ENCODE measurements at regions not wholly inside any gene's neighbourhood (a gene's known extent, or its start where the extent isn't known, plus 50 kb on each side); places are given as distances from the start of the nearest gene placed in this dataset.

- ChIA-PET CTCF (no interaction called here), RAD21 (ENCODE audit: unreplicated experiment) (no interaction called here), SMC1A (ENCODE audit: uncharacterized antibody, unreplicated experiment) (interaction anchor here (0.8 kb wide), 1 partner anchor 10 kb away, joined by 3 read pairs; no protein-coding TSS in a partner anchor), POLR2A (no interaction called here)
- DNase-seq (ENCODE audit: low read depth, low spot score) (no peak), ATAC-seq (no peak), FAIRE-seq (no peak)
- H3K27me3 ChIP-seq (replicated peaks in 1 of 2; ENCODE audit: control insufficient read depth in 2 of 2, insufficient read depth in 2 of 2, low read length in 1 of 2) = no peaks in the 10 kb centered on the region
- H3K4me1 ChIP-seq (ENCODE audit: control insufficient read depth, insufficient read depth, low read length) = no peaks in the 10 kb centered on the region
- no peaks in the 10 kb centered on the region for H3K9me3 ChIP-seq (replicated peaks; ENCODE audit: control insufficient read depth, insufficient read depth, low read length)
- no peak overlapping the region for H3K4me2 ChIP-seq (ENCODE audit: control insufficient read depth, insufficient read depth)
- in situ Hi-C loops (cut with MboI) = no loop called here
- BruUV-seq (replicated peaks) = no TSS peak
- H2AFZ ChIP-seq (ENCODE audit: control insufficient read depth, low read depth, low read length) = no peak overlapping the region
- no peaks in the 10 kb centered on the region for H3K36me3 ChIP-seq (ENCODE audit: control insufficient read depth in 2 of 2, insufficient read depth in 2 of 2, low read length in 1 of 2)
- 0% methylated on average over 3 of the region's 3 CpGs for WGBS (ENCODE audit: insufficient coverage, insufficient replicate concordance, low lambda C conversion rate, missing lambda C conversion rate)
- H3K9ac ChIP-seq (ENCODE audit: control insufficient read depth, insufficient read depth, low read length) = no peak overlapping the region
- no peak overlapping the region for H3K27ac ChIP-seq (ENCODE audit: control insufficient read depth, insufficient read depth)
- TF ChIP-seq, protein P1, sequence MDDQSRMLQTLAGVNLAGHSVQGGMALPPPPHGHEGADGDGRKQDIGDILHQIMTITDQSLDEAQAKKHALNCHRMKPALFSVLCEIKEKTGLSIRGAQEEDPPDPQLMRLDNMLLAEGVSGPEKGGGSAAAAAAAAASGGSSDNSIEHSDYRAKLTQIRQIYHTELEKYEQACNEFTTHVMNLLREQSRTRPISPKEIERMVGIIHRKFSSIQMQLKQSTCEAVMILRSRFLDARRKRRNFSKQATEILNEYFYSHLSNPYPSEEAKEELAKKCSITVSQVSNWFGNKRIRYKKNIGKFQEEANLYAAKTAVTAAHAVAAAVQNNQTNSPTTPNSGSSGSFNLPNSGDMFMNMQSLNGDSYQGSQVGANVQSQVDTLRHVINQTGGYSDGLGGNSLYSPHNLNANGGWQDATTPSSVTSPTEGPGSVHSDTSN (IDR thresholded peaks at IDR 0.05; ENCODE audit: insufficient replicate concordance, low read depth, low read length) = no peak
- TF ChIP-seq HCFC1 (IDR thresholded peaks at IDR 0.05; ENCODE audit: low read length) (no peak), E4F1 (IDR thresholded peaks at IDR 0.05; ENCODE audit: borderline replicate concordance, partially characterized antibody) (no peak), YY1 (IDR thresholded peaks at IDR 0.05; ENCODE audit: low read depth, low read length) (no peak), PML (IDR thresholded peaks at IDR 0.05; ENCODE audit: low read length) (no peak), TBL1XR1 (IDR thresholded peaks at IDR 0.05; ENCODE audit: low read depth, low read length) (no peak), RAD51 (IDR thresholded peaks at IDR 0.05) (no peak), MTA3 (IDR thresholded peaks at IDR 0.05; ENCODE audit: borderline replicate concordance, low read length) (no peak), CBFB (IDR thresholded peaks at IDR 0.05; ENCODE audit: low read depth) (no peak), NFIC (IDR thresholded peaks at IDR 0.05; ENCODE audit: low read depth, low read length) (no peak)
- TF ChIP-seq, protein P2, sequence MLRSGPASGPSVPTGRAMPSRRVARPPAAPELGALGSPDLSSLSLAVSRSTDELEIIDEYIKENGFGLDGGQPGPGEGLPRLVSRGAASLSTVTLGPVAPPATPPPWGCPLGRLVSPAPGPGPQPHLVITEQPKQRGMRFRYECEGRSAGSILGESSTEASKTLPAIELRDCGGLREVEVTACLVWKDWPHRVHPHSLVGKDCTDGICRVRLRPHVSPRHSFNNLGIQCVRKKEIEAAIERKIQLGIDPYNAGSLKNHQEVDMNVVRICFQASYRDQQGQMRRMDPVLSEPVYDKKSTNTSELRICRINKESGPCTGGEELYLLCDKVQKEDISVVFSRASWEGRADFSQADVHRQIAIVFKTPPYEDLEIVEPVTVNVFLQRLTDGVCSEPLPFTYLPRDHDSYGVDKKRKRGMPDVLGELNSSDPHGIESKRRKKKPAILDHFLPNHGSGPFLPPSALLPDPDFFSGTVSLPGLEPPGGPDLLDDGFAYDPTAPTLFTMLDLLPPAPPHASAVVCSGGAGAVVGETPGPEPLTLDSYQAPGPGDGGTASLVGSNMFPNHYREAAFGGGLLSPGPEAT (IDR thresholded peaks at IDR 0.05; ENCODE audit: low read depth) = no peak
- TF ChIP-seq, protein P3, sequence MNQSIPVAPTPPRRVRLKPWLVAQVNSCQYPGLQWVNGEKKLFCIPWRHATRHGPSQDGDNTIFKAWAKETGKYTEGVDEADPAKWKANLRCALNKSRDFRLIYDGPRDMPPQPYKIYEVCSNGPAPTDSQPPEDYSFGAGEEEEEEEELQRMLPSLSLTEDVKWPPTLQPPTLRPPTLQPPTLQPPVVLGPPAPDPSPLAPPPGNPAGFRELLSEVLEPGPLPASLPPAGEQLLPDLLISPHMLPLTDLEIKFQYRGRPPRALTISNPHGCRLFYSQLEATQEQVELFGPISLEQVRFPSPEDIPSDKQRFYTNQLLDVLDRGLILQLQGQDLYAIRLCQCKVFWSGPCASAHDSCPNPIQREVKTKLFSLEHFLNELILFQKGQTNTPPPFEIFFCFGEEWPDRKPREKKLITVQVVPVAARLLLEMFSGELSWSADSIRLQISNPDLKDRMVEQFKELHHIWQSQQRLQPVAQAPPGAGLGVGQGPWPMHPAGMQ (IDR thresholded peaks at IDR 0.05; ENCODE audit: borderline replicate concordance) = no peak
- H3K4me3 ChIP-seq = no peak overlapping the region
- H4K20me1 ChIP-seq (ENCODE audit: control insufficient read depth, insufficient read depth) = no peaks in the 10 kb centered on the region
- H3K79me2 ChIP-seq (ENCODE audit: control insufficient read depth, insufficient read depth, low read length) = no peaks in the 10 kb centered on the region
- intact Hi-C loops (cut with micrococcal nuclease; ENCODE audit: unreplicated experiment) = no loop called here
Observed at GRCh38 chr3:110656394-110657025, 415.1 kb upstream of the NECTIN3 start.

Data from GM12878 (cell line).